A549 (cell line): ENCODE measurements at regions not wholly inside any gene's neighbourhood (a gene's known extent, or its start where the extent isn't known, plus 50 kb on each side); places are given as distances from the start of the nearest gene placed in this dataset.
A peak's percentile ranks its signal among the peaks of the same experiment; 100 is the strongest.

Experiments
- ATAC-seq, 2 experiments: fragments of 200-7000 bp in 1 of 2; fragments of >200 bp in 1 of 2; cut with Nextera tagmentation in 1 of 2; cut with Tn5 transposase in 1 of 2; 3 replicates each; pipeline versions ENCODE4 v1.8.0 to v1.9.1; 2018 to 2020; ENCODE audit warnings: mild to moderate bottlenecking in 1 of 2, moderate library complexity in 1 of 2
- CTCF ChIA-PET: fragments of 300-600 bp; sonication (Branson Sonifier 250); formaldehyde crosslinking; extraction: SDS; loops from one replicate; lab custom pipeline; 2021; ENCODE audit warnings: antibody characterized with exemption, inconsistent platforms; lab: Yijun Ruan, JAX
- POLR2A ChIA-PET: fragments of 350-600 bp; formaldehyde crosslinking; extraction: SDS; loops from one replicate; lab custom pipeline; 2021; ENCODE audit warnings: antibody characterized with exemption, inconsistent platforms; lab: Yijun Ruan, JAX
- DNase-seq, 2 experiments: peaks; one replicate each; pipeline versions ENCODE4 v3.0.0 to v3.0.0-alpha.2; 2011 to 2016; ENCODE audit warnings: low read depth in 1 of 2, low spot score in 1 of 2
- FAIRE-seq: peaks from 2 replicates; lab custom pipeline; 2011; peaks lifted over from hg19 to GRCh38; lab: Jason Lieb, UNC
- H3K27ac ChIP-seq, 2 experiments: fragments of >200 bp; sonication (Bioruptor Twin); formaldehyde crosslinking; 3 replicates each; pipeline ENCODE4 v1.5.1; 2016 to 2017
- H3K4me1 ChIP-seq: fragments of >200 bp; sonication (Bioruptor Twin); formaldehyde crosslinking; 3 replicates; pipeline ENCODE4 v1.6.1; 2016
- H3K4me2 ChIP-seq: fragments of >200 bp; sonication (Bioruptor Twin); formaldehyde crosslinking; 3 replicates; pipeline ENCODE4 v1.6.1; 2016
- H3K4me3 ChIP-seq: fragments of >200 bp; sonication (Bioruptor Twin); formaldehyde crosslinking; 3 replicates; pipeline ENCODE4 v1.5.1; 2016
- H3K9me3 ChIP-seq: fragments of >200 bp; sonication (Bioruptor Twin); formaldehyde crosslinking; 3 replicates; pipeline ENCODE4 v1.6.1; 2016
- BHLHE40 ChIP-seq: IDR thresholded peaks from 2 replicates; pipeline ENCODE4 v1.6.1; 2012; ENCODE audit warnings: low read depth, low read length, inconsistent platforms
- CBX2 ChIP-seq: fragments of 200-600 bp; sonication (generic); IDR thresholded peaks from 2 replicates; pipeline ENCODE4 v1.6.1; 2016; ENCODE audit warnings: low read depth, mild to moderate bottlenecking, borderline replicate concordance
- CHD2 ChIP-seq: fragments of 150-350 bp; IDR thresholded peaks from 2 replicates; pipeline ENCODE4 v1.6.1; 2014; ENCODE audit warnings: low read length; ENCODE audit not compliant: partially characterized antibody
- CHD4 ChIP-seq: fragments of 200-600 bp; sonication (generic); IDR thresholded peaks from 2 replicates; pipeline ENCODE4 v1.6.1; 2016; ENCODE audit warnings: antibody characterized with exemption, mild to moderate bottlenecking, borderline replicate concordance
- ELK1 ChIP-seq: fragments of 150-350 bp; IDR thresholded peaks from 2 replicates; pipeline ENCODE4 v1.6.1; 2014; ENCODE audit warnings: low read depth, mild to moderate bottlenecking, low read length
- EP300 ChIP-seq, 2 experiments: fragments of >200 bp; sonication (Bioruptor Twin); formaldehyde crosslinking; IDR thresholded peaks; 2 replicates in 1 of 2; 3 replicates in 1 of 2; pipeline ENCODE4 v1.6.1; 2016 to 2017
- ESRRA ChIP-seq: fragments of 150-350 bp; IDR thresholded peaks from 2 replicates; pipeline ENCODE4 v1.6.1; 2014; ENCODE audit warnings: mild to moderate bottlenecking, low read length, borderline replicate concordance
- FOSL2 ChIP-seq, 2 experiments: fragments of 450-650 bp in 1 of 2; fragments of >200 bp in 1 of 2; sonication (Bioruptor Twin) in 1 of 2; formaldehyde crosslinking; IDR thresholded peaks; 2 replicates each; pipeline versions ENCODE4 v1.5.0 to v1.6.1; 2016 to 2020; ENCODE audit warnings: mild to moderate bottlenecking in 1 of 2, moderate library complexity in 1 of 2
- HDAC2 ChIP-seq: fragments of 200-600 bp; sonication (generic); IDR thresholded peaks from 2 replicates; pipeline ENCODE4 v1.6.1; 2016
- JUNB ChIP-seq: fragments of >200 bp; sonication (Bioruptor Twin); formaldehyde crosslinking; IDR thresholded peaks from 2 replicates; pipeline ENCODE4 v1.6.1; 2016
- KDM1A ChIP-seq: fragments of 200-600 bp; sonication (generic); IDR thresholded peaks from 2 replicates; pipeline ENCODE4 v1.6.1; 2016; ENCODE audit warnings: low read depth, mild to moderate bottlenecking
- MAZ ChIP-seq: fragments of 150-350 bp; IDR thresholded peaks from 2 replicates; pipeline ENCODE4 v1.6.1; 2014; ENCODE audit warnings: antibody characterized with exemption, low read depth, low read length, borderline replicate concordance
- NR3C1 ChIP-seq: fragments of >200 bp; sonication (Bioruptor Twin); formaldehyde crosslinking; IDR thresholded peaks from 3 replicates; pipeline ENCODE4 v1.6.1; 2017
- PBX3 ChIP-seq: IDR thresholded peaks from 2 replicates; pipeline ENCODE4 v1.6.1; 2012
- PHF8 ChIP-seq: fragments of 200-600 bp; sonication (generic); IDR thresholded peaks from 2 replicates; pipeline ENCODE4 v1.6.1; 2016; ENCODE audit warnings: low read depth, mild to moderate bottlenecking, antibody characterized with exemption, moderate library complexity, borderline replicate concordance
- RCOR1 ChIP-seq: fragments of 150-350 bp; IDR thresholded peaks from 2 replicates; pipeline ENCODE4 v1.6.1; 2014; ENCODE audit warnings: antibody characterized with exemption, low read length, low read depth
- RFX5 ChIP-seq: fragments of 450-650 bp; IDR thresholded peaks from 2 replicates; pipeline ENCODE4 v1.7.1; 2014; ENCODE audit warnings: antibody characterized with exemption, mild to moderate bottlenecking, moderate library complexity
- TP53 ChIP-seq: fragments of 250-450 bp; sonication (Bioruptor Pico); IDR thresholded peaks from 2 replicates; pipeline ENCODE4 v1.5.0; 2021; ENCODE audit warnings: mild to moderate bottlenecking, moderate library complexity
- ZFP36 ChIP-seq: fragments of 450-650 bp; IDR thresholded peaks from 2 replicates; pipeline ENCODE4 v1.6.1; 2014; ENCODE audit warnings: borderline replicate concordance; ENCODE audit not compliant: partially characterized antibody
- WGBS: methylation state at CpG from one replicate; pipeline ENCODE4 v1.1.6; 2017; ENCODE audit errors: missing lambda C conversion rate; 5-methylcytosine and 5-hydroxymethylcytosine counted together
- TF ChIP-seq, protein P1 (sequence below): fragments of 250-450 bp; sonication (Bioruptor Pico); IDR thresholded peaks from 2 replicates; pipeline ENCODE4 v1.5.0; 2021; ENCODE audit warnings: mild to moderate bottlenecking, moderate library complexity, borderline replicate concordance
- TF ChIP-seq, protein P2 (sequence below): fragments of >200 bp; sonication (Bioruptor Twin); formaldehyde crosslinking; IDR thresholded peaks from 3 replicates; pipeline ENCODE4 v1.6.1; 2016

DNA sequence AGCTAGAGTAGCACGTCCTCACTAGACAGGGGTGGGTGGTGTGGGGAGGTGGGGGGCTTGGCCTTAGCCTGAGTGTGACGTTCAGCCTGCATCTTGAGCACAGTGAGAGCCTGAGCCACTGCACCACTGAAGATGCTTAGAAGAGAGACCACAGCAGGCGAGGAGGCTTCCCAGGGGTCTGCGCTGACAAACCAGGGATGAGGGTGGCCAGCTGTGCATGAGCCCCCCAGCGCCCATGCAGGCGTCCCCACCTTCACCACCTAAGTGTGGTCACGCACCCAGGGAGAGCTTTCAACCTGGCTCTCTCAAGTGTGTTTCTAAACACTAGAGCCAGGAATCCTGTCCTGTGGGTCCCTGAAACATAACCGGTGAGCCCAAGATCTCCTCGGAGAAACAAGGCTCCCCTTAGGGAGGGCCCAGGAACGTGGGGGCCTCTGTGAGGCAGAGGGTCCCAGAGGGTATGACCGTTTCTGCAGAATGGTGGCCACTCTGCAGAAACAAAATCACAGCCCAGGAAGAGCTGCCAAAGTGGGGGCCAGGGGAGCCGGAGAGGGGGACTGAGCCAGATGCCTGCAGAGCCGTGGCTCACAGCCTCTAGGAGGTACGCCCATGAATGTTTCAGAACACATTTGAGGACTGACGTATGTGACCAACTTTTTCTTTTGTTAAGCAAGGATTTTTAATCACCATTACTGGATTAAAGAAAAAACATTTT lies 85.2 kb upstream of the INSIG1 start:
- TF ChIP-seq MAZ: no peak
- TF ChIP-seq TP53 (CRISPR knock-in tag): no peak
- TF ChIP-seq ELK1: no peak
- no peak for TF ChIP-seq PHF8
- TF ChIP-seq CBX2: no peak
- no peak for TF ChIP-seq RCOR1
- TF ChIP-seq, protein P1, sequence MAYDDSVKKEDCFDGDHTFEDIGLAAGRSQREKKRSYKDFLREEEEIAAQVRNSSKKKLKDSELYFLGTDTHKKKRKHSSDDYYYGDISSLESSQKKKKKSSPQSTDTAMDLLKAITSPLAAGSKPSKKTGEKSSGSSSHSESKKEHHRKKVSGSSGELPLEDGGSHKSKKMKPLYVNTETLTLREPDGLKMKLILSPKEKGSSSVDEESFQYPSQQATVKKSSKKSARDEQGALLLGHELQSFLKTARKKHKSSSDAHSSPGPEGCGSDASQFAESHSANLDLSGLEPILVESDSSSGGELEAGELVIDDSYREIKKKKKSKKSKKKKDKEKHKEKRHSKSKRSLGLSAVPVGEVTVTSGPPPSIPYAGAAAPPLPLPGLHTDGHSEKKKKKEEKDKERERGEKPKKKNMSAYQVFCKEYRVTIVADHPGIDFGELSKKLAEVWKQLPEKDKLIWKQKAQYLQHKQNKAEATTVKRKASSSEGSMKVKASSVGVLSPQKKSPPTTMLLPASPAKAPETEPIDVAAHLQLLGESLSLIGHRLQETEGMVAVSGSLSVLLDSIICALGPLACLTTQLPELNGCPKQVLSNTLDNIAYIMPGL (CRISPR knock-in tag): no peak
- no peak for TF ChIP-seq KDM1A
- TF ChIP-seq, protein P2, sequence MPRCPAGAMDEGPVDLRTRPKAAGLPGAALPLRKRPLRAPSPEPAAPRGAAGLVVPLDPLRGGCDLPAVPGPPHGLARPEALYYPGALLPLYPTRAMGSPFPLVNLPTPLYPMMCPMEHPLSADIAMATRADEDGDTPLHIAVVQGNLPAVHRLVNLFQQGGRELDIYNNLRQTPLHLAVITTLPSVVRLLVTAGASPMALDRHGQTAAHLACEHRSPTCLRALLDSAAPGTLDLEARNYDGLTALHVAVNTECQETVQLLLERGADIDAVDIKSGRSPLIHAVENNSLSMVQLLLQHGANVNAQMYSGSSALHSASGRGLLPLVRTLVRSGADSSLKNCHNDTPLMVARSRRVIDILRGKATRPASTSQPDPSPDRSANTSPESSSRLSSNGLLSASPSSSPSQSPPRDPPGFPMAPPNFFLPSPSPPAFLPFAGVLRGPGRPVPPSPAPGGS: no peak
- no peak for TF ChIP-seq CHD4
- no peak for TF ChIP-seq BHLHE40
- TF ChIP-seq EP300 (IDR thresholded peaks at IDR 0.05): no peak
- no peak for TF ChIP-seq JUNB
- TF ChIP-seq ESRRA: no peak
- no peak for TF ChIP-seq NR3C1
- no peak for TF ChIP-seq PBX3
- TF ChIP-seq ZFP36: no peak
- no peak for TF ChIP-seq RFX5
- TF ChIP-seq, all 56 proteins: peak for 0
- H3K4me1 ChIP-seq: peaks cover 26% of the 10 kb centered on the region
- FAIRE-seq: no peak
- DNase-seq: no peak
- ATAC-seq: no peak
- no peak overlapping the region for H3K4me3 ChIP-seq
- POLR2A ChIA-PET: interaction anchor here (1.2 kb wide), 1 partner anchor 85 kb away, joined by 4 read pairs; the partner anchor contains the start of gene INSIG1
- no peak overlapping the region for H3K4me2 ChIP-seq
- H3K9me3 ChIP-seq: no peaks in the 10 kb centered on the region
- WGBS: 82% methylated on average over 14 of the region's 15 CpGs
- CTCF ChIA-PET: interaction anchor here (1.6 kb wide), 1 partner anchor 132 kb away, joined by 4 read pairs; no protein-coding TSS in a partner anchor
- peak overlapping the region in 1 of 2 experiments; percentile 20; a peak in 2 of 6 replicates for H3K27ac ChIP-seq

DNA sequence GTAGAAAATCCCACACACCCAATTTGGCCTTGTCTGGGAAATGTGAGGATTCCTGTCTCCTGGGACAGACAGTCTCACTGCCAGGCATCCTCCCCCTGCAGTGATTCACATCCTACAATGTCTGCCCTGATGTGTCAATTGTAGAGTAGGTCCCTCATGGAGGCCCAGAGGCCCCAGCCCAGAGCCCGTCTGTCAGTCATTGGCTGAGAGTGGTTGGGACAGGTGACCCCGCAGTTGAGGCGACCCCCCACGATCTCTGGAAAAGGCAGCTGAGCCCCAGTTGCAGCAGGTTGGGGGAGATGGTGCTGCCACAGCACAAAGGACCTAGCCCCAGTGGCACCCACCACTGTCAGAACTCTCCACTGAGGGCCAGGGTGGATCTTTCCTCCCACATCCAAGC lies 84.3 kb upstream of the INSIG1 start:
- POLR2A ChIA-PET: no interaction called here
- Histone ChIP-seq H3K4me3 (no peak overlapping the region), H3K4me2 (peak overlapping the region; percentile 4; the same call in 1 of the 3 replicates), H3K4me1 (peaks cover 26% of the 10 kb centered on the region), H3K27ac (peak overlapping the region; percentile 22 to 52; a peak in 3 of 6 replicates), H3K9me3 (no peaks in the 10 kb centered on the region)
- FAIRE-seq (no peak), DNase-seq (peak in 1 of 2 experiments; percentile 21), ATAC-seq (peak in 1 of 2 experiments; percentile 53; a peak in 2 of 6 replicates)
- CTCF ChIA-PET: no interaction called here
- TF ChIP-seq HDAC2 (no peak), FOSL2 (IDR thresholded peaks at IDR 0.05) (no peak), FOSL2 (CRISPR knock-in tag; IDR thresholded peaks at IDR 0.05) (peak; percentile 25; the same call in 1 of the 2 replicates), CHD2 (no peak)
- WGBS: 78% methylated on average over 4 of the region's 4 CpGs
